GM21825 (cell line): ENCODE measurements at regions not wholly inside any gene's neighbourhood (a gene's known extent, or its start where the extent isn't known, plus 50 kb on each side); places are given as distances from the start of the nearest gene placed in this dataset.

Source experiments
- ATAC-seq: cut with Tn5 transposase; IDR thresholded peaks from one replicate; pipeline ENCODE4 v1.9.1; 2021; ENCODE audit warnings: mild to moderate bottlenecking, moderate library complexity; ENCODE audit not compliant: unreplicated experiment

DNA sequence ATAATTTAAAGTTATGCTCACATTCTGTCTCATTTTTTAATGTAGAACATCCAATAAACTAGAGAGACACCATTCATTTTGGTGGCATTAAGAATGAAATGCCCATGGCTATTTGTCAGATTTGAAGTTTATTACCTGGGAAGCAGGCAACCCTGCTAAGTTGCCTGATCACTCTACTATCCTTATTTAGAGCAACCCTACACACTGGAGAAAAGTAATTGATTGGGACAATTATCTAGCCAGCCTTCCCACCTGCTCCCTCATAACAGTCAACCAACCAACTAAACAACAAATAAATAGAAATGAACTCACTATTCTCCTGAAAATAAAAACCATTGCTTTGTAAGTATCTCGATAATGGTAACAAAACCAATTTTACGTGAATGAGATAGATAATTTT is 1129.0 kb upstream of the TENM4 start:
- no peak for ATAC-seq

DNA sequence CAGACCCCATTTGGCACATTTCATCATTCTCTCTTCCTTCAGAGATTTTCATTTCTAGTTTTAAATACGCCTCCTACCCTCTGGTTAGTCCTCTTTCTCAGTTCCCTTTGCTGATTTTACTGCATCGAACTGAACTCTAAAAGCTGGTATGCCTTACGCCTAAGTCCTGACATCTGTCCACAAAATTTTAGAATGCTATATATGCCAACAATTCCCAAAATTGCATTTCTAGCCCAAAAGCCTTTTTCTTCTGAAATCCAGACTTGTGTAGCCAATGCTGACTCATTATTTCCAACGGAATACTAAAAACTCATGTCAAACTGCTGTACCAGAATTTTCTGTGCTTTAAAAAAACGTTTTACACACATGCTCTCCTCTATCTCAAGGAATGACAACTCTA is 1124.4 kb upstream of the TENM4 start:
- ATAC-seq: no peak

DNA sequence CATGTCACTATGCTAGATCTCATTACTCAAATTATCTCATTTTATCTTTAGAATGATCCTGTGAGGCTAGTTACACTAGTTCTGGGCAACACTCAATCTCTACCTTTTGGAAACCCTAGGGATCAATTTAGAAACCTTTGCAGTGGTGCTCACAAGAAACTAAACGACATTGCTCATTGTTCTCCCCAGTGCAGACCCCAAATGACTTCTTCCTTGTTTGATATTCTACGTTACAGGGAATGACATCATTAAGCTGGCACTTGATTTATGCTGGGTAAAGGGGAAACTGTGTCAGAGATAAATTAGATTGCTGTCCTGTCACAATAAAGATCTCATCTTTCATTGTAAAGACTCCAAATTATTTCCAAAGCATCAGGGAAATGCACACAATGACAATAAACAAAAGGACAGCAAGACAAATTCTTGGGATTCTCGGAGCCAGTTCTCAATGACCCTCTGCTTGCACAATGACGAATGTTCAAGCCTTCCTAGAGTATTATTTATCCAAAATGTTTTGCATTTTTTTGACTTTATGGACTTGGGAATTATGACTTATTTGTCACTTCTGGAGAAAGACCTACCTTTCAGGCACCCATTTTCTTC is 1121.8 kb upstream of the TENM4 start:
- ATAC-seq: no peak

DNA sequence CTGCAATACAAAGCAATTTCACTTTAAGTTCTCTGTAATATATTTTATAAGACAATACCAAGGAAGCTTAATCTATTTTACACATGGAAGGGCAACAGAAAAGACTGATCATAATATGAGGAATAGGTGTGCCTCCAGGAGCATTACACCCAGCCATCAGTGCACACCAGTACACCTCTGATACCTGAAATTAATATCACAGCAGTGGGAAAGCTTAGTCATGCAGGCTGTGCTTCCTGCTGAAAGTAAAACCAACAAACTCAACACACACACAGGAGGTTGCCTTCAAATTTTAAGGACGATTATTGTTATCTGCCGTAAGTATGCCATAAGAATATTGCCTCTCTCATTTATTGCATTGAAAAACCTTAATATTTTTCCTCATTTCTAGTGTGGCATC is 1119.1 kb upstream of the TENM4 start:
- no peak for ATAC-seq

DNA sequence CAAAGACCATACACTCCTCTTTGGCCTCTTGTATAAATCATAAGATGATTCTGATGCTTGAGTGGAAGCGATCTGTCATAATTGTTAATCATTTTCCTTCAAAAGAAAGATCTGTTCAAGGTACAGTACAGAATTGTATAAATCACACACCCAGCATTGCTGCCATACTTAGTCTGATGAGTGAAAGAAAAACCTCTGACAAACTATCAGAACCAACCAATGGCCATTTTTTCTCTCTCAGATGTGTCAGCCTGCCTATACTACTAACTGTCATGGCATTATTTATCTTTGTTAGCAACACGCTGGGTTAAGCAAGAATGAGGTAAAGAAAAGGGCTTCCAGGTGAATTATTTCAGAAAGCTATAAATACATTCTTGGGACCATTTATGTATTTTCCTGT is 1112.7 kb upstream of the TENM4 start:
- ATAC-seq: no peak

DNA sequence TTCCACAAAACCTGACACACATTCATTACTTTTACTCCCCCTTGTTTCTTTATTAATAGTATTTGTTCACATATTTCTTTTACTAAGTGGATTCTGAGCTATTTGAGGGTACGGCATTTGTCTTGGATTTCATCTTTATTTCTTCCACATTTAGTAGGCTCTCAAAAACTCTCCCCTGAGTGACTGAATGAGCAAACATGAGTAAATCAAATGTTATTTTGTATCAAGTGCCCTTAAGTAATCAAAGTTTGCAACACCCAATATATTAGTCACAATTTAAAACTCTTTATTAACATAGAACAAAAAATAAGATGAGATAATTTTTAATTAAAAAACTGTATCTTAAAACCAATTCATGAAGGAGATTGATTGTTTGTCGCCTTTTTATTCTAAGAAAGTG is 1101.9 kb upstream of the TENM4 start:
- no peak for ATAC-seq

DNA sequence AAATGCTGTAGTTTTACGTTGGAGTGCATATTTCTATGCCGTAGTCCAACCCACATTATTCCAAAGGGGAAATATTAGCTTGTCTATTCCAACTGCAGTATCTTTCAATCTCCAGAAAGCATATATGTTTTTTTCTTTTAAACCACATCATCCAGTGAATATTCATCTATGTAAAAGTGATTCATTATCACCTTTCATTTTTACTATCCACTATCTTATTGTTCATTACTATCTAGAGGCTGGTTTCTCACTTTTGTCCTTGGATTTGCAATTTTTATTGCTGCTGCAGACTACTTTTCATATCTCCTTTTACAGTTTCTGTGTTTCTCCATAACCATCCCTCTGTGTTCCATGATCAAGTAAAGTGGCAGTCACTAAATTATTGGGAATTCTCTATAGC is 1097.2 kb upstream of the TENM4 start:
- no peak for ATAC-seq

DNA sequence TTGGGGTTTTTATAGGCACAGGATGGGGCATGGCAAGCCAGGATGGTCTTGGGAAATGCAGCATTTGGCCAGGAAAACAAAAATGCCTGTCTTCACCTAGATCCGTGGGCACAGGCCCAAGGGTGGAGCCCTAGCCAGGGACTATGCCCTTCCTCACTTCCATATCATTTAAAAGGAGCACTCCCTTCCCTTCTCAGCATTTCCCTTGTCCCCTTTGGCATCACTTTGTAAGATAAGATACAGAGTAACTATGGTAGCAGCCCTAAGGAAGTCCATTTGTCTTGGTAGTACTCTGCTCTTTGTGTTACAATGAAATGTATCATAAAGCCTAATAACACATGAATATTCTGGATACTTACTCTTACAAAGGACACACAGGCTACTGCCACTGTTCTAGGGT is 1092.6 kb upstream of the TENM4 start:
- ATAC-seq: no peak

DNA sequence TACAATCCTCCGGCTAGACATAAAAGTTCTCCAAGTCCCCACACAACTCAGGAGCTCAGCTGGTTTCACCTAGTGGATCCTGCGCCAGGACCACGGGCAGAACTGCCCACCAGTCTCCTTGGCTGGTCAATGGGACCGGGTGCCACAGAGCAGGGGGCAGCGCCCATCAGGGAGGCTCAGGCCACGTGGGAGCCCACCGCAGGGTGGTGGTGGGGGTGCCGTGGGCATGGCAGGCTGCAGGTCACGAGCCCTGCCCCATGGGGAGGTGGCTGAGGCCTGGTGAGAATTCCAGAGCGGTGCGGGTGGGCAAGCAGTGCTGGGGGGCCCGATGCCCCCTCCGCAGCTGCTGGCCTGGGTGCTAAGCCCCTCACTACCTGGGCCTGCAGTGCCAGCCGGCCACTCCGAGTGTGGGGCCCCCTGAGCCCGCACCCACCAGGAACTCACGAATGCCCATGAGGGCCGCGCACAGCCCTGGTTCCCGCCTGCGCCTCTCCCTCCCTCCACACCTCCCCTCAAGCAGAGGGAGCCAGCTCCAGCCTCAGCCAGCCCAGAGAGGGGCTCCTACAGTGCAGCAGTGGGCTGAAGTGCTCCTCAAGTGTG is 1091.9 kb upstream of the TENM4 start:
- no peak for ATAC-seq

DNA sequence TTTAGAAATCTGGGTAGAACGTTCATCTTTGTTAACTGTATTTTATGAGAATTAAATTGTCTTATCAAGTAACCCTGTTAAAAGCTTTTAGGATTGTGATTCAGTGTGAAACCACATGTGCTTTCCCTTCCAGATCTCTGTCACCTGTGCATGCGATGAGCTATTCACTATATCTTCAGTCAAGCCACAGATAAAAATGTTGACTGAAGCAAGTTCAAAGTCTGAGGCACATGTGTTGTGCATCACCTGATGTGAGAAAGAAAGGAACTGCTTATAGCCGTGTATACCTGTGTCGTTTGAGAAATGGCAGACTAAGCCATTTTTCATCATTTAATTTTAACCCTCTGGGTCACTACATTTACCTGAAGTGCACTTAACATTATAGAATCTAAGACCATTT is 1088.9 kb upstream of the TENM4 start:
- ATAC-seq: no peak

DNA sequence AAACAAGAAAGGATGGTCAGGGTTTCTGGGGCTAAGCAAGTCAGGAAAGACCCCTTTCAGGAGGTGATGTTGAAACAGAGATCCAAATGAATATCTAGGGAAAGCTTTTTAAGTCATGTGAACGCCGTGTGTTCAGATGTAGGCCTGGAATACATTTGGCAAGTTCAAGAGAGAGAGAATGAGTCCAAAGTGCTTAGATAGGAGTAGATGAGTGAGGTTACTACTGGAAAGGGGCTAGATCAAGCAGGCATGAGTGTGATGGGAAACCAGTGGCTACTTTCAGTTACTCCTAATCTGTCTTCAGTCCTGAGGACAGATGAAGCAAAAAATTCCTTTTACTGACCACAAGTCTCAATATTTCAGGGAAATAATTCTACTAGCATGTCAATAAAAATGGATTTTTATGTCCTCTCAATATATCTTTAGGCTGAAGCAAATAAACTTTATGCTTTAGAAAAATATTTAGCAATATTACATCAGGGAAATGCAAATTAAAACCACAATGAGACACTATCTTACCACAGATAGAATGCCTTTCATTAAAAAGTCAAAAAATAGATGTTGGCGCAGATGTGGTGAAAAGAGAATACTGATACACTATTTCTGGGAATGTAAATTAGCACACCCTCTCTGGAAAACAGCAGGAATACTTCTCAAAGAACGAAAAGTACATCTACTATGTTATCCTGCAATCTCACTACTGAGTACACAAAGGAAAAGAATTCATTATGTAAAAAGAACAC is 1085.0 kb upstream of the TENM4 start:
- no peak for ATAC-seq

DNA sequence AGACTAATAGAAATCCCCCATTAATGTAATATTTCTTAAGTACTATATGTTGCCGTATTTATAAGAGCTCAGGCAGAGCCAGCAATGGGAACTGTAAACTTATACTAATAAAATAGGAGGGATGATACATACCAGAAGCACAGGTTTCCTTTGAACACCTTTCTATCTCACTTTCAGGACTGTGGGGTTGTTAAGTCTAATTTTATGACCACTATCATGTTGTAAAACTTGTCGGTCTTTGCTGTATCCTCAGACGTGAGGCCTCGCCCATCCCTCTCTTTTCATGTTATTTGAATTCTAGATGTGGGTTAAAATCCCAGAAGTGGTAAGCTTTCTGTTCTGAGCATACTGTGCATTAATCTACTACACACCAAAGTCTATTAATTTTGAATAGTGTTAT is 1083.5 kb upstream of the TENM4 start:
- ATAC-seq: no peak

DNA sequence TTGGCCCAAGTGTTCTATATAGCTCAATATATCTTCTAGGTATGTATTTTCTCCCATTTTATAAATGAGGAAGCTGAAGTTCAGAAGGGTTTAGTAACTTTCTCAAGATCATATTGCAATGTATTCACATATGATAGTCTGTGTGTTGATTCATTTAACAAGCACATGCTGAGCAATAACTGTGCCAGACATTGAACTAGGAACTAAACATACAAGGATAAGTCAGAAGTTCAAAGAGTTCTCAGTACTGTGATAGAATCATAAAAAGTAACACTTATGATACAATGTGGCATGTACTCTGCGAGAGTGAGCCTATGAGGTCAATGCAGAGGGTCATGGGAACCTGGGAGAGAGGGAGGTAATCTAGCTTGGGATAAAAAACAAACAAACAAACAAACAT is 1082.2 kb upstream of the TENM4 start:
- ATAC-seq: no peak

DNA sequence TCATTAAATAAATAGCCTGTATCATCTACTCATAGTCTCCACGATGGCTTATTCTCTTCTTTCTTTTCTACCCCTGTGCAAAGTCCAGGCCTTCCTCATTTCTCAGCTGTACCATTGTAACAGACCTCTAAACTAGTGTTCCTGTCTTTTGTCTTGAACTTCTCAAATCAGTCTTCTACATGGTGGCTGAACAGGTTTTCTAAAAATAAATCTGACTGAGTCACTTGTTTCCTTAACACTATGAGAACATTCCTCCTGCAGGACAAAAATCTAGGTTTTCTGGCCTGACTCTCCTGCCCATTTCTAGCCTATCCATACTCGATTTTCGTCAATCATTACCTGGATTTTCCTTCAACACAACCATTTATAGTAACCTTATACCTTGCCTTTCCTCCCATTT is 1080.8 kb upstream of the TENM4 start:
- ATAC-seq: no peak

DNA sequence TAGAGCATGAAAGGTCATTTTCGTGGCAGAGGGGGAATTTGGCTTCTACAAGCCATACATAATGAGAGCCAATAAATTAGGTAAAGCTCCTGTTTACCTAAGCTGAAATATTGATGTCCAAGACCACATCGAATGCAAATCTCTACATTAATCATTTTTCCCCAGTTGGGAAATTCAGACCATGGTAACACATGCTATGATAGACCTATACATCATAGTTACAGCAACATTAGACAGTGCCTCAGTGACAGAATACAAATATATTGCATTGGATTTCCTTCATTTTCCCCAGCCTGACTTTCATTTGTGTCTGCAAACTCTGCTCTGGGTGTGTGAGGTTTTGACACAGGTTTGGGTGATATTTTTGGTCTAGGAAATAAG is 1079.7 kb upstream of the TENM4 start:
- no peak for ATAC-seq

DNA sequence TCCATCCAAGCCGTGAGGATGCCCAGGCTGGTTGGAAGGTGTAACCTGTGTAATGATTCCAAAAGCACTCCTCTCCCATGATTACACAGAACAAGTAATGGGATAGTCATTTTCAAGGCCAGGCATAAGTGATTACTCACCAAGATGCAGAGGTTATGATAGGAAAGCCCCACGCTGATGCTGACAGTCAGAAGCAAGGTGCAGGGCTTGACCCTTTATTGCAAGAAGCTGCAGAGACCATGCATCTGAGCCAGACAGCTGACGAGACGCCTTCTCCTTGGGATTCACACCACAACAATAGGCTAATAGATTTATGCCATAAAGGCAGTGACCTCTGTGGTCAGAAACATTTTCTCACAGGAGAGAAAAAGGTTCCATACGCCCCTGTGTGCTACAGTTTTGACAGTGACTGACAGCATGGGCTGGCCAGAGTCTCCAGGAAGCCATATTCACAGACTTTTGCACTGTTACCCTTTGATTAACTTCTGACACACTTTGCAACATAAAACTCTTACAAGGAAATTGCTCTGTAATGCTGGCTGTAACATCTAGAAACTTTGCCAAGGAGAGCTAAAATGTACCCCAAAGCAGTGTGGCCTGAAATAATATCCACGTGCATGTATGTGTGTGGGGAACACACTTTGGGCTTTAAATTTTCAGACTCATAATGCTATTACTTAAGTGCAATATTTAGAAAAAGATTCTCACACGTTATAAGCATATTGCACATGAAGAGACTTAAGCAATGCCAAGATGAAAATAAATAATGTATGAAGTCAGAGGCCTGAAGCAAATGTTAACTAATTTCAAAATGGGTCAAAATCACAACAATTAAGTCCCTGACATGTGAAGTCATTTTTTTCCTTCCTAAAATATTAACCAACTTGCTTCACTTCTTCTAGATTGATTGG is 1079.0 kb upstream of the TENM4 start:
- no peak for ATAC-seq

DNA sequence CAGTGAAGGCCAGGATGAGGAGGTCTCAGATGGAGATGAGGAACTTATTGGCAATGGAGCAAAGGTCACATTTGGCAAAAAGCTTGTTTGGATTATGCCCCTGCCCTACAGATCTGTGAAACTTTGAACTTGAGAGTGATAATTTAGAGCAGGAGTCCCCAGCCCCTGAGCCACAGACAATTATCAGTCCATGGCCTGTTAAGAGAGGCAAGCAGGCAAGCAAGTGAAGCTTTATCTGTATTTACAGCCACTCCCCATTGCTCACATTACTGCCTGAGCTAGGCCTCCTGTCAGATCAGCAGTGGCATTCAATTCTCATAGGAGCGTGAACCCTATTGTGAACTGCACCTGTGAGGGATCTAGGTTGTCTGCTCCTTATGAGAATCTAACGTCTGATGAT is 1076.9 kb upstream of the TENM4 start:
- no peak for ATAC-seq

DNA sequence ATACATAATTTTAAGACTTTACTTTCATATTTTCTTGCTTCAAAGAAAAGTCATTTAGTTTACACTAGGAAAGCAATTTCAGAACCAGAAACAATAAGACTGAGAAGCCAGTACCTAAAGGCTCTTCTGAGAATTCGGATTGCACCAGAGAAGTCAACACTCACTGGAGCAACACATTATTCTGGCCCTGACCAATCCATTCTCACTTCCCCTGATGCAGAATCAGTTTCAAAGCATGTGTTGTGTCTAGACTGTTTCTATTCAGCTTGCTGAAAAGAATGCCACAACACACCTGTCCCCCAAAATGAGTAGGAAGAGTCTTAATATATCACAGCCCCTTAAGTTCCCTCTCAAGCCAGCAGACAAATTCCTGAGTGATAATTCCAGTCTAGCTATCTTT is 1074.3 kb upstream of the TENM4 start:
- ATAC-seq: no peak

DNA sequence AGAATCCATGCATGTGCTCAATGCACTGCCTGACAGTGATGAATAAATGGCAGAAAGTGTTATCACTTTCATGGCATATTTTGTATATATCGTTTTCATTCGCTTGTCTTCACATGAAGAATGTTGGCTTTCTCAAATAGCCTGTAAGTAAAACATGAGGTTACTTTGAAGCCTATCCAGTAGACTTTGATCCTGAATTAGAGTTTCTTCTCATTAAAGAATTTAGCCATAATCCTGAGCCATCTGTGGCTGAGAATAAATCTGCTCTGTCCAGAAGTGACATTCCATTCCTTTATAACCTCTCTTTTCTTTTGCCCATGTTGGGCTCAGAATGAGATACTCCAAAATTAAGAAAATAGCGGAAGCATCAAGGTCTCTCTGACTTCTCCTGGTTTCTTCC is 1071.7 kb upstream of the TENM4 start:
- no peak for ATAC-seq

DNA sequence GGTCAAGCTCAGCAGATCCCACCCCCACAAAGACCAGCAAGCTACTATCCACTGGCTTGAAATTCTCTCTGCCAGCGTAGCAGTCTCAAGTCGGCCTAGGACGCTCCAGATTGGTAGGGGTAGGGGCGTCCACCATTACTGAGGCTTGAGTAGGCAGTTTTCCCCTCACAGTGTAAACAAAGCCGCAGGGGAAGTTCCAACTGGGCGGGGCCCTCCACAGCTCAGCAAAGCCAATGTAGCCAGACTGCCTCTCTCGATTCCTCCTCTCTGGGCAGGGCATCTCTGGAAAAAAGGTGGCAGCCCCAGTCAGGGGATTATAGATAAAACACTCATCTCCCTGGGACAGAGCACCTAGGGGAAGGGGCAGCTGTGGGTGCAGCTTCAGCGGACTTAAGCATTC is 1064.9 kb upstream of the TENM4 start:
- no peak for ATAC-seq

DNA sequence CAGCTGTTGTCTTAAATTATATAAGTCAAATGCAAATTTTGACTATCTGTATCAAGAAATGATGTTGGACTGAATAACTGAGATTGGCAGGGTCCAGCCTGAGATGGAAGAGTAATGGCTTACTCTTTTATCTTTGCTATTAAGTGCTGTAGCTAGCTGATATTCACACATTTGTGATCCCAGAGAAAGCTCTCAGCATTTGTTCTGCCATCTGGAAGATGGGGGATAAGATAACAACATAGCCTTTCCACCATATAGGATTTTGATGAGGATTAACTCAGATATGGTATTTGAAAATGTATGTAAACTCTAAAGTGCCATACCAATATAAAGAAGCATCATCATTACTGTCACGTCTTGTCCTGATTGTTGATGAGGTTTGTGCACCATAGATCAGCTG is 1063.2 kb upstream of the TENM4 start:
- no peak for ATAC-seq

DNA sequence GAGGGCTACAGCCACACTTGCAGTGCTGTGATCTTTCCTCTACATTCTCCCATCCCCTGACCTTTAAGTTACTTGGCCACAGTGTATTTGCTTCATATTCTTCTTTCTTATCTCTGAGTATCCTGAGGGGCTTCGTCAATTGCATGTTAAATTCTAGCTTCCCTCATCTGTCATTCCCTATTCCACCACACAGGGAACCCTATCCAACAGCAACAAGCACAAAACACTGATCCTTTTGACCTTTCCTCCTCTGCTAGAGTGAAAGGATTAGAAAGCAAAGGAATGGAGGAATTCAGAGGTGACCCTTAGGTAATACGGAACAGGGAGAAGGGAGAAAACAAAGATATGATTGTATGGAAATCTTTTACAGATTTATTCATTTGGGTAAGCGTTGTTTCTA is 1061.7 kb upstream of the TENM4 start:
- ATAC-seq: no peak
